SK-N-SH treated with all-trans-retinoic acid at 6 μM for 48 hours (cell line): ENCODE measurements at regions not wholly inside any gene's neighbourhood (a gene's known extent, or its start where the extent isn't known, plus 50 kb on each side); places are given as distances from the start of the nearest gene placed in this dataset.

Source experiments
- ARNTL ChIP-seq: fragments of 450-650 bp; formaldehyde crosslinking; IDR thresholded peaks from 2 replicates; pipeline ENCODE4 v1.5.0; 2020; ENCODE audit warnings: low read depth, mild to moderate bottlenecking, moderate library complexity, borderline replicate concordance
- ISL1 ChIP-seq: fragments of 250-450 bp; sonication (Bioruptor Pico); IDR thresholded peaks from 2 replicates; pipeline ENCODE4 v2.1.2; 2022; ENCODE audit warnings: mild to moderate bottlenecking, moderate library complexity
- OSR1 ChIP-seq: fragments of 250-450 bp; sonication (Bioruptor Pico); IDR thresholded peaks from 2 replicates; pipeline ENCODE4 v1.8.0; 2022; ENCODE audit warnings: moderate library complexity, mild to moderate bottlenecking, inconsistent platforms
- PPARA ChIP-seq: fragments of 250-450 bp; sonication (Bioruptor Pico); IDR thresholded peaks from 2 replicates; pipeline ENCODE4 v1.5.0; 2020; ENCODE audit warnings: mild to moderate bottlenecking, borderline replicate concordance
- SNAI2 ChIP-seq: fragments of 250-450 bp; sonication (Bioruptor Pico); IDR thresholded peaks from 2 replicates; pipeline ENCODE4 v1.5.0; 2020; ENCODE audit warnings: mild to moderate bottlenecking, moderate library complexity
- ZC3H10 ChIP-seq: fragments of 250-450 bp; sonication (Bioruptor Pico); IDR thresholded peaks from 2 replicates; pipeline ENCODE4 v1.5.1; 2021; ENCODE audit warnings: mild to moderate bottlenecking, moderate library complexity
- ZFP3 ChIP-seq: fragments of 250-450 bp; sonication (Bioruptor Pico); IDR thresholded peaks from 2 replicates; pipeline ENCODE4 v1.5.0; 2020; ENCODE audit warnings: mild to moderate bottlenecking, moderate library complexity
- ZFP30 ChIP-seq: fragments of 450-650 bp; formaldehyde crosslinking; IDR thresholded peaks from 2 replicates; pipeline ENCODE4 v1.5.0; 2022; ENCODE audit warnings: mild to moderate bottlenecking, moderate library complexity
- ZNF8 ChIP-seq: fragments of 450-650 bp; formaldehyde crosslinking; IDR thresholded peaks from 2 replicates; pipeline ENCODE4 v1.5.0; 2020; ENCODE audit warnings: mild to moderate bottlenecking, moderate library complexity
- TF ChIP-seq, protein P1 (sequence below): fragments of 250-450 bp; sonication (Bioruptor Pico); IDR thresholded peaks from 2 replicates; pipeline ENCODE4 v1.8.0; 2020; ENCODE audit warnings: mild to moderate bottlenecking, moderate library complexity, borderline replicate concordance
- TF ChIP-seq, protein P2 (sequence below): fragments of 250-450 bp; sonication (Bioruptor Pico); IDR thresholded peaks from 2 replicates; pipeline ENCODE4 v1.5.1; 2020; ENCODE audit warnings: low read depth, mild to moderate bottlenecking, moderate library complexity

DNA sequence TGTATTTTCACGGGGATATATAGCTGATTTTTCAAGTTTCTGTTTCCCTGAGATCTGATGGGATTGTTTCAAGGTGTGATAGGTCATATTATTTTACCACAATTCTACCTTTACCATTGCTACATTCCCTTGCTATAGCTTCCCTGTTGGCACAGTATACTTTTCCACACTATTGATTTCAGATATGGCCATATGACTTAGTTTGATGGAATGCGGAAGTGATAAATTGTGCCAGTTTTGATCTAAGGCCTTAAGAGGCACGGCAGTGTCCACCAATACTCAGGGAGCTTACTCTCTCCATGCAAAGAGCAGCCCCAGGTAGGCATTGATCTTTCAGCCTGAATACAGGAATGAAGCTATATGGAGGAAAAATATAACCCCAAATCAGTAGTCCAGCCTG lies 315.7 kb downstream of the SLC16A7 start:
- TF ChIP-seq ISL1 (CRISPR knock-in tag) = no peak
- TF ChIP-seq, protein P1, sequence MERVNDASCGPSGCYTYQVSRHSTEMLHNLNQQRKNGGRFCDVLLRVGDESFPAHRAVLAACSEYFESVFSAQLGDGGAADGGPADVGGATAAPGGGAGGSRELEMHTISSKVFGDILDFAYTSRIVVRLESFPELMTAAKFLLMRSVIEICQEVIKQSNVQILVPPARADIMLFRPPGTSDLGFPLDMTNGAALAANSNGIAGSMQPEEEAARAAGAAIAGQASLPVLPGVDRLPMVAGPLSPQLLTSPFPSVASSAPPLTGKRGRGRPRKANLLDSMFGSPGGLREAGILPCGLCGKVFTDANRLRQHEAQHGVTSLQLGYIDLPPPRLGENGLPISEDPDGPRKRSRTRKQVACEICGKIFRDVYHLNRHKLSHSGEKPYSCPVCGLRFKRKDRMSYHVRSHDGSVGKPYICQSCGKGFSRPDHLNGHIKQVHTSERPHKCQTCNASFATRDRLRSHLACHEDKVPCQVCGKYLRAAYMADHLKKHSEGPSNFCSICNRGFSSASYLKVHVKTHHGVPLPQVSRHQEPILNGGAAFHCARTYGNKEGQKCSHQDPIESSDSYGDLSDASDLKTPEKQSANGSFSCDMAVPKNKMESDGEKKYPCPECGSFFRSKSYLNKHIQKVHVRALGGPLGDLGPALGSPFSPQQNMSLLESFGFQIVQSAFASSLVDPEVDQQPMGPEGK = no peak
- TF ChIP-seq ZNF8 (CRISPR knock-in tag) = no peak
- TF ChIP-seq PPARA (CRISPR knock-in tag) = no peak
- TF ChIP-seq SNAI2 = no peak
- TF ChIP-seq ZFP3 (CRISPR knock-in tag) = no peak
- no peak for TF ChIP-seq ARNTL (CRISPR knock-in tag)
- TF ChIP-seq ZFP30 (CRISPR knock-in tag) = no peak
- TF ChIP-seq, protein P2, sequence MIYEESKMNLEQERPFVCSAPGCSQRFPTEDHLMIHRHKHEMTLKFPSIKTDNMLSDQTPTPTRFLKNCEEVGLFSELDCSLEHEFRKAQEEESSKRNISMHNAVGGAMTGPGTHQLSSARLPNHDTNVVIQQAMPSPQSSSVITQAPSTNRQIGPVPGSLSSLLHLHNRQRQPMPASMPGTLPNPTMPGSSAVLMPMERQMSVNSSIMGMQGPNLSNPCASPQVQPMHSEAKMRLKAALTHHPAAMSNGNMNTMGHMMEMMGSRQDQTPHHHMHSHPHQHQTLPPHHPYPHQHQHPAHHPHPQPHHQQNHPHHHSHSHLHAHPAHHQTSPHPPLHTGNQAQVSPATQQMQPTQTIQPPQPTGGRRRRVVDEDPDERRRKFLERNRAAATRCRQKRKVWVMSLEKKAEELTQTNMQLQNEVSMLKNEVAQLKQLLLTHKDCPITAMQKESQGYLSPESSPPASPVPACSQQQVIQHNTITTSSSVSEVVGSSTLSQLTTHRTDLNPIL (CRISPR knock-in tag) = no peak
- TF ChIP-seq OSR1 (CRISPR knock-in tag) = no peak
- TF ChIP-seq ZC3H10 (CRISPR knock-in tag) = no peak
